ENCODE measurements at regions not wholly inside any gene's neighbourhood (a gene's known extent, or its start where the extent isn't known, plus 50 kb on each side); places are given as distances from the start of the nearest gene placed in this dataset.

GRCh38 chr4:181819946-181820345 lies 423.3 kb upstream of the TENM3 start:
- DNase-seq (peak in 2 of 4 donors; percentile 68 to 80), ATAC-seq (no peak)
- no peaks in the 10 kb centered on the region for H3K9me3 ChIP-seq
- no peaks in the 10 kb centered on the region for H3K4me1 ChIP-seq
- H3K4me3 ChIP-seq: no peak overlapping the region
- H3K36me3 ChIP-seq: no peaks in the 10 kb centered on the region
- H3K27ac ChIP-seq: no peak overlapping the region
- no peaks in the 10 kb centered on the region for H3K27me3 ChIP-seq
- intact Hi-C loops (cut with DNase I): no loop called here
- TF ChIP-seq CTCF (IDR thresholded peaks at IDR 0.05): no peak

GRCh38 chr4:181820553-181820952 lies 422.6 kb upstream of the TENM3 start:
- Histone ChIP-seq H3K4me1 (no peaks in the 10 kb centered on the region), H3K4me3 (no peak overlapping the region), H3K27me3 (no peaks in the 10 kb centered on the region), H3K36me3 (no peaks in the 10 kb centered on the region), H3K9me3 (no peaks in the 10 kb centered on the region), H3K27ac (no peak overlapping the region)
- no peak for TF ChIP-seq CTCF (IDR thresholded peaks at IDR 0.05)
- intact Hi-C loops (cut with DNase I): no loop called here
- ATAC-seq: no peak
- DNase-seq: no peak

- Histone ChIP-seq H3K9me3 (no peaks in the 10 kb centered on the region), H3K4me1 (no peaks in the 10 kb centered on the region), H3K4me3 (no peak overlapping the region), H3K36me3 (no peaks in the 10 kb centered on the region), H3K27me3 (no peaks in the 10 kb centered on the region), H3K27ac (no peak overlapping the region)
- no peak for TF ChIP-seq CTCF (IDR thresholded peaks at IDR 0.05)
- DNase-seq: no peak
- peak; percentile 33 for ATAC-seq
- intact Hi-C loops (cut with DNase I): no loop called here
These were observed 421.9 kb upstream of the TENM3 start for GRCh38 chr4:181821039-181822004.

GRCh38 chr4:181822005-181822375 lies 421.2 kb upstream of the TENM3 start:
- intact Hi-C loops (cut with DNase I): no loop called here
- H3K27me3 ChIP-seq: no peaks in the 10 kb centered on the region
- no peak overlapping the region for H3K4me3 ChIP-seq
- no peaks in the 10 kb centered on the region for H3K36me3 ChIP-seq
- ATAC-seq (no peak), DNase-seq (no peak)
- TF ChIP-seq CTCF (IDR thresholded peaks at IDR 0.05): no peak
- H3K9me3 ChIP-seq: no peaks in the 10 kb centered on the region
- no peak overlapping the region for H3K27ac ChIP-seq
- H3K4me1 ChIP-seq: no peaks in the 10 kb centered on the region

- intact Hi-C loops (cut with DNase I): no loop called here
- no peaks in the 10 kb centered on the region for H3K27me3 ChIP-seq
- DNase-seq (no peak), ATAC-seq (no peak)
- no peak overlapping the region for H3K4me3 ChIP-seq
- no peak for TF ChIP-seq CTCF (IDR thresholded peaks at IDR 0.05)
- no peak overlapping the region for H3K27ac ChIP-seq
- H3K36me3 ChIP-seq: no peaks in the 10 kb centered on the region
- no peaks in the 10 kb centered on the region for H3K4me1 ChIP-seq
- no peaks in the 10 kb centered on the region for H3K9me3 ChIP-seq
These were observed 420.0 kb upstream of the TENM3 start for GRCh38 chr4:181823183-181823582.
